ENCODE measurements at regions not wholly inside any gene's neighbourhood (a gene's known extent, or its start where the extent isn't known, plus 50 kb on each side); places are given as distances from the start of the nearest gene placed in this dataset.

GRCh38 chr1:168397806-168398205 is 117.1 kb downstream of the TBX19 start:
- no peak for TF ChIP-seq EZH2 (IDR thresholded peaks at IDR 0.05; ENCODE audit: borderline replicate concordance, control insufficient read depth, low read depth, low read length)
- TF ChIP-seq POLR2AphosphoS5 (IDR thresholded peaks at IDR 0.05; ENCODE audit: low read length): no peak
- TF ChIP-seq MAX (IDR thresholded peaks at IDR 0.05; ENCODE audit: low read depth, low read length): no peak
- no peak for TF ChIP-seq MYC (IDR thresholded peaks at IDR 0.05; ENCODE audit: insufficient read depth, insufficient read length, insufficient replicate concordance, low read length, severe bottlenecking)
- TF ChIP-seq CTCF (IDR thresholded peaks at IDR 0.05 in 2 of 3, conservative IDR thresholded peaks at IDR 0.05 in 1 of 3; ENCODE audit: control insufficient read depth in 2 of 3, extremely low read depth in 1 of 3, insufficient read depth in 1 of 3, low read depth in 3 of 3, low read length in 3 of 3): no peak
- no peak for TF ChIP-seq MEF2A (IDR thresholded peaks at IDR 0.05; ENCODE audit: insufficient read depth, low read depth, low read length)
- TF ChIP-seq SREBF2 (IDR thresholded peaks at IDR 0.05; ENCODE audit: low read length): no peak
- no peak for TF ChIP-seq YBX1 (IDR thresholded peaks at IDR 0.05)
- TF ChIP-seq TCF7 (IDR thresholded peaks at IDR 0.05; ENCODE audit: borderline replicate concordance): no peak
- no peak for TF ChIP-seq HDAC6 (IDR thresholded peaks at IDR 0.05; ENCODE audit: unreplicated experiment)
- TF ChIP-seq IRF3 (IDR thresholded peaks at IDR 0.05): no peak
- TF ChIP-seq REST (IDR thresholded peaks at IDR 0.05; ENCODE audit: low read depth, low read length): no peak

Measured in GM12878 (cell line).